Stimulated activated CD8-positive, alpha-beta memory T cell treated with anti-CD3 and anti-CD28 coated beads, Interleukin-15, amount 100 ng/mL, for 48 hours (primary cell): ENCODE measurements at regions not wholly inside any gene's neighbourhood (a gene's known extent, or its start where the extent isn't known, plus 50 kb on each side); places are given as distances from the start of the nearest gene placed in this dataset.
"Not testable (repeated sequence)": the region's sequence is repeated elsewhere in the genome, so short reads cannot be mapped to it uniquely, and the experiment has no call there.

ENCODE experiments used
- DNase-seq, 2 donors: peaks; one replicate each; pipeline ENCODE4 v3.0.0-alpha.2; 2020; ENCODE audit warnings: low read depth in 2 of 2

GRCh38 chr15:55126111-55126510 lies 70.6 kb downstream of the RSL24D1 start:
- no peak for DNase-seq

- DNase-seq, result no peak
Measured at GRCh38 chr15:55124616-55125015, 72.1 kb downstream of the RSL24D1 start.

GRCh38 chr15:55118344-55118870 lies 78.3 kb downstream of the RSL24D1 start:
- DNase-seq, result no peak

GRCh38 chr15:55116636-55117035 lies 80.1 kb downstream of the RSL24D1 start:
- DNase-seq, result no peak

- no peak for DNase-seq
Measured at GRCh38 chr15:55113736-55114135, 83.0 kb downstream of the RSL24D1 start.

- DNase-seq, result no peak
Measured at GRCh38 chr15:55112706-55113105, 84.0 kb downstream of the RSL24D1 start.

- DNase-seq, result no peak
Measured at GRCh38 chr15:55110446-55110845, 86.3 kb downstream of the RSL24D1 start.

- DNase-seq, result peak; percentile 15 to 25
Measured at GRCh38 chr15:55108858-55109518, 87.8 kb downstream of the RSL24D1 start.

GRCh38 chr15:55108448-55108847 lies 88.3 kb downstream of the RSL24D1 start:
- DNase-seq, result no peak

- no peak for DNase-seq
Measured at GRCh38 chr15:55106155-55106554, 90.6 kb downstream of the RSL24D1 start.

GRCh38 chr15:55094136-55094535 lies 102.6 kb downstream of the RSL24D1 start:
- no peak for DNase-seq

GRCh38 chr15:55088207-55088606 lies 108.5 kb downstream of the RSL24D1 start:
- no peak for DNase-seq

GRCh38 chr15:55084673-55085072 lies 112.1 kb downstream of the RSL24D1 start:
- DNase-seq, result no peak

- no peak for DNase-seq
Measured at GRCh38 chr15:55084216-55084615, 112.5 kb downstream of the RSL24D1 start.

GRCh38 chr15:55077052-55077451 lies 119.7 kb downstream of the RSL24D1 start:
- DNase-seq, result not testable (repeated sequence)

- DNase-seq, result no peak
Measured at GRCh38 chr15:55074431-55074830, 122.3 kb downstream of the RSL24D1 start.

- DNase-seq, result not testable (repeated sequence)
Measured at GRCh38 chr15:55063970-55064369, 132.8 kb downstream of the RSL24D1 start.

- no peak for DNase-seq
Measured at GRCh38 chr15:55060836-55061235, 135.9 kb downstream of the RSL24D1 start.

- no peak for DNase-seq
Measured at GRCh38 chr15:55056500-55056899, 140.2 kb downstream of the RSL24D1 start.

- DNase-seq, result no peak
Measured at GRCh38 chr15:55044162-55044561, 152.6 kb downstream of the RSL24D1 start.

GRCh38 chr15:55037071-55037470 lies 159.7 kb downstream of the RSL24D1 start:
- no peak for DNase-seq

- no peak for DNase-seq
Measured at GRCh38 chr15:55035749-55036148, 161.0 kb downstream of the RSL24D1 start.

- DNase-seq, result no peak
Measured at GRCh38 chr15:55033574-55033973, 163.2 kb downstream of the RSL24D1 start.

- DNase-seq, result no peak
Measured at GRCh38 chr15:55031727-55032126, 165.0 kb downstream of the RSL24D1 start.
